Fibroblast of pulmonary artery (primary cell): ENCODE measurements at regions not wholly inside any gene's neighbourhood (a gene's known extent, or its start where the extent isn't known, plus 50 kb on each side); places are given as distances from the start of the nearest gene placed in this dataset.

Experiments used
- DNase-seq: peaks from one replicate; pipeline ENCODE4 v3.0.0-alpha.2; 2010; ENCODE audit warnings: low read depth
- H3K4me3 ChIP-seq: replicated peaks from 2 replicates; pipeline ENCODE4 v1.5.1; 2011; ENCODE audit warnings: low read depth, mild to moderate bottlenecking, control low read depth, low read length, moderate library complexity
- CTCF ChIP-seq: IDR thresholded peaks from 2 replicates; pipeline ENCODE4 v1.5.1; 2011; ENCODE audit warnings: mild to moderate bottlenecking, control low read depth, low read length, inconsistent platforms; ENCODE audit errors: missing control alignments

- no peak for TF ChIP-seq CTCF
- DNase-seq: no peak
- no peak overlapping the region for H3K4me3 ChIP-seq
Observed at GRCh38 chr18:61699397-61700110, 193.3 kb downstream of the RNF152 start.

DNA sequence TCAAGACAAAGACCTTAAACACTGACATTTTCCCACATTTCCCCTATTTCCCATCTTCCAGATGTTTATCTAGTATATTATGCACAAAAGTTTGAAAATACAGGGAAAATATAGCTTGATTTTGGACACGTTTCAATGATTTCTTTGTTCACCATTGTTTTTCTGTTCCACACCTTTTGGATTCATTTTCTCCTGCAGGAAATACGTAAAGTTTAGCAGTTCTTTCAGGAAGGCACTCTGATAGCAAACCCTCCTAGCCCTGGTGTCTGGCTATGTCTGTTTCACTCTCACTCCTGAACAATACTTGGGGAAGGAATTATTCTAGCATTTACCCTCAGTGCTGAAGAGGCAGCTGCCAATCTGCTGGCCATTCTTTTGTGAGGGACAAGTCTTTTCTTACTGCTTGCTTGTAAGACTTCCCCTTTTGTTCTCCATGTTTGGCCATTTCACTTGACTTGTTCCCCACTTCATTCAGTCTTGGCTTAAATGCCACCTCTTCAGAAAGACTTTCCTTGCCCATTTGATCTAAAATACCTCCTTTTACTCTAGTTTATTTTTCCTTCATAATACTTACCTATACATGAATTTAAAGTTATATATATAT lies 195.4 kb downstream of the RNF152 start:
- no peak for DNase-seq
- TF ChIP-seq CTCF: no peak
- H3K4me3 ChIP-seq: no peak overlapping the region

DNA sequence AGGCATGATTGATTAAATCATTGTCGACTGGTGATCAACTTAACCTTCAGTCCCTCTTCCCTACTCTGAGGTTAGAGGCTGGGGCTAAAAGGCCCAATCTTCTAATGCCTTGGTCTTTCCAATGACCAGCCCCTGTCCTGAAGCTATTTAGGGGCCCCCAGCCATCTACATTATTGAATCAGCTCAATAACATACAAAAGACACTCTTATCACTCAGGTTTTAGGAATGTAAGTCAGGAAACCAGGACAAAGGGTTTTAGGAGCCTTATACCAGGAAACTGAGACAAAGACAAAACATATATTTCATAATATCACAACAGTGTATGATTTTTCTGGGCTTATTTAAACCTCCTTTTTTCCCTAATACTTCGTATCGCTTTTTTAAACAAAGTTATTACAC lies 198.6 kb downstream of the RNF152 start:
- peak; percentile 58 for DNase-seq
- no peak for TF ChIP-seq CTCF
- no peak overlapping the region for H3K4me3 ChIP-seq

- no peak for DNase-seq
- H3K4me3 ChIP-seq: no peak overlapping the region
Observed at GRCh38 chr18:61690418-61691138, 202.2 kb downstream of the RNF152 start.

GRCh38 chr18:61687317-61687716 lies 205.5 kb downstream of the RNF152 start:
- no peak for DNase-seq
- H3K4me3 ChIP-seq: no peak overlapping the region
- no peak for TF ChIP-seq CTCF

More at GRCh38 chr18:61690418-61691138, 202.2 kb downstream of the RNF152 start:
- no peak for TF ChIP-seq CTCF

DNA sequence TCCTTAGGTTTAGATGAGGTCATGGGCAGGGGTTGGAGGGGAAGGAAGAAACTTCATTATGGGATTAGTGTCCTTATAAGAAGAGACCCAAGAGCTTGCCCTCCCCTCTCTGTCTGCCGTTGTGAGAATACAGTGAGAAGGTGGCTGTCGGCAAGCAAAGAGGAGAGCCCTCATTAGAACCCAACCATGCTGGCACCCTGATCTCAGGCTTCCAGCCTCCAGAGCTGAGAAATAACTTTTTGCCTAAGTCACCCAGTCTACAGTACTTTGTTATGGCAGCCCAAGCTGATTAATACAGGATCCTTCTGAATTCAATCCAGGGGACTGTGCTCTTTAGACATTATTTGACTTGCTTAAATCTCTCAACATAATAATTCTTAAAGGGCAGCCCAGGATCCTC lies 209.0 kb downstream of the RNF152 start:
- TF ChIP-seq CTCF: no peak
- no peak overlapping the region for H3K4me3 ChIP-seq
- no peak for DNase-seq
